Tibial nerve (tissue), 3 donors: ENCODE measurements at regions not wholly inside any gene's neighbourhood (a gene's known extent, or its start where the extent isn't known, plus 50 kb on each side); places are given as distances from the start of the nearest gene placed in this dataset.

ENCODE experiments used
- POLR2A ChIP-seq, 2 donors: fragments of 450-650 bp; IDR thresholded peaks; one replicate each; pipeline ENCODE4 v1.6.1; 2017; ENCODE audit warnings: antibody characterized with exemption in 2 of 2, mild to moderate bottlenecking in 2 of 2, moderate library complexity in 2 of 2
- TF ChIP-seq, protein P1 (sequence below), 5 experiments: fragments of 200-600 bp in 3 of 5; fragments of 450-650 bp in 2 of 5; sonication (generic) in 3 of 5; IDR thresholded peaks; one replicate each; pipeline ENCODE4 v1.5.1; 2016 to 2019; ENCODE audit warnings: antibody characterized with exemption in 5 of 5, mild to moderate bottlenecking in 3 of 5, moderate library complexity in 2 of 5

DNA sequence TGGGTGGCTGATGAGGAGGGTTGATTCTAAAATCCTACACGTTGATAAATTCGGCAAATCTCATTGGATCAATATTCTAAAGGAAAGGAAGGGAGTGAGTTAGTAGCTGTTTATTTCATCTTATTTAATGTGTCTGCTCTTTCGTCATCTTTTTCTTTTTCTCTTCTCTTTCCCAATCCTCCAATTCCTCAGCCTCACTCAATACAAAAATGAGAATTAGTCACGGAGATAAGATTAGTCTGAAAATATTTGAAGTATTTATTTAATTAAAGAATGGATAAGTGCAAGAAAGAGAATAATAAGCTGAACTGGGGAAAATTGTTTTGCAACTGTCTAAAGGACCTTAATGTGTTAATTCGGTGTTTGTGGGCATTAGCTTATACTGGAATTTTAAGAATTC lies 1095.1 kb downstream of the DTWD2 start:
- TF ChIP-seq, protein P1, sequence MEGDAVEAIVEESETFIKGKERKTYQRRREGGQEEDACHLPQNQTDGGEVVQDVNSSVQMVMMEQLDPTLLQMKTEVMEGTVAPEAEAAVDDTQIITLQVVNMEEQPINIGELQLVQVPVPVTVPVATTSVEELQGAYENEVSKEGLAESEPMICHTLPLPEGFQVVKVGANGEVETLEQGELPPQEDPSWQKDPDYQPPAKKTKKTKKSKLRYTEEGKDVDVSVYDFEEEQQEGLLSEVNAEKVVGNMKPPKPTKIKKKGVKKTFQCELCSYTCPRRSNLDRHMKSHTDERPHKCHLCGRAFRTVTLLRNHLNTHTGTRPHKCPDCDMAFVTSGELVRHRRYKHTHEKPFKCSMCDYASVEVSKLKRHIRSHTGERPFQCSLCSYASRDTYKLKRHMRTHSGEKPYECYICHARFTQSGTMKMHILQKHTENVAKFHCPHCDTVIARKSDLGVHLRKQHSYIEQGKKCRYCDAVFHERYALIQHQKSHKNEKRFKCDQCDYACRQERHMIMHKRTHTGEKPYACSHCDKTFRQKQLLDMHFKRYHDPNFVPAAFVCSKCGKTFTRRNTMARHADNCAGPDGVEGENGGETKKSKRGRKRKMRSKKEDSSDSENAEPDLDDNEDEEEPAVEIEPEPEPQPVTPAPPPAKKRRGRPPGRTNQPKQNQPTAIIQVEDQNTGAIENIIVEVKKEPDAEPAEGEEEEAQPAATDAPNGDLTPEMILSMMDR (IDR thresholded peaks at IDR 0.05), result no peak
- TF ChIP-seq POLR2A (IDR thresholded peaks at IDR 0.05), result no peak
